ENCODE measurements at regions not wholly inside any gene's neighbourhood (a gene's known extent, or its start where the extent isn't known, plus 50 kb on each side); places are given as distances from the start of the nearest gene placed in this dataset.

- H3K4me3 ChIP-seq = no peak overlapping the region
- H3K27me3 ChIP-seq = no peaks in the 10 kb centered on the region
- no peaks in the 10 kb centered on the region for H3K9me3 ChIP-seq
- no peak overlapping the region for H3K27ac ChIP-seq
- no peak for DNase-seq (ENCODE audit: low spot score in 2 of 2)
- H3K36me3 ChIP-seq = no peaks in the 10 kb centered on the region
- 94% methylated on average over 3 of the region's 3 CpGs for WGBS
- H3K4me1 ChIP-seq = peaks cover 8% of the 10 kb centered on the region
- TF ChIP-seq CTCF (IDR thresholded peaks at IDR 0.05) (no peak), EP300 (IDR thresholded peaks at IDR 0.05) (no peak), POLR2AphosphoS5 (IDR thresholded peaks at IDR 0.05) (no peak), POLR2A (IDR thresholded peaks at IDR 0.05) (no peak)
These were observed 126.6 kb downstream of the FHDC1 start for GRCh38 chr4:153062652-153063168.

GRCh38 chr4:153063490-153063889, 127.4 kb downstream of the FHDC1 start:
- Histone ChIP-seq H3K4me3 (no peak overlapping the region), H3K4me1 (peaks cover 8% of the 10 kb centered on the region), H3K36me3 (no peaks in the 10 kb centered on the region), H3K27me3 (no peaks in the 10 kb centered on the region), H3K9me3 (no peaks in the 10 kb centered on the region), H3K27ac (no peak overlapping the region)
- DNase-seq (ENCODE audit: low spot score in 2 of 2) = no peak
- WGBS = 86% methylated on average over 4 of the region's 4 CpGs
- TF ChIP-seq CTCF (IDR thresholded peaks at IDR 0.05) (no peak), POLR2A (IDR thresholded peaks at IDR 0.05) (no peak), EP300 (IDR thresholded peaks at IDR 0.05) (no peak), POLR2AphosphoS5 (IDR thresholded peaks at IDR 0.05) (no peak)

- no peak for DNase-seq (ENCODE audit: low spot score in 2 of 2)
- TF ChIP-seq POLR2AphosphoS5 (IDR thresholded peaks at IDR 0.05) (no peak), CTCF (IDR thresholded peaks at IDR 0.05) (no peak)
- Histone ChIP-seq H3K9me3 (no peaks in the 10 kb centered on the region), H3K27ac (no peak overlapping the region), H3K36me3 (no peaks in the 10 kb centered on the region), H3K4me3 (no peak overlapping the region), H3K27me3 (no peaks in the 10 kb centered on the region), H3K4me1 (peaks cover 8% of the 10 kb centered on the region)
- WGBS = 63% methylated on average over 6 of the region's 13 CpGs
These were observed 128.4 kb downstream of the FHDC1 start for GRCh38 chr4:153064571-153064970.

- H3K27ac ChIP-seq = no peak overlapping the region
- H3K4me3 ChIP-seq = no peak overlapping the region
- 40% methylated on average over 9 of the region's 9 CpGs for WGBS
- no peaks in the 10 kb centered on the region for H3K27me3 ChIP-seq
- no peaks in the 10 kb centered on the region for H3K9me3 ChIP-seq
- no peak for DNase-seq (ENCODE audit: low spot score in 2 of 2)
- peaks cover 8% of the 10 kb centered on the region for H3K4me1 ChIP-seq
- no peaks in the 10 kb centered on the region for H3K36me3 ChIP-seq
- TF ChIP-seq EP300 (IDR thresholded peaks at IDR 0.05) (no peak), CTCF (IDR thresholded peaks at IDR 0.05) (no peak), POLR2A (IDR thresholded peaks at IDR 0.05) (no peak), POLR2AphosphoS5 (IDR thresholded peaks at IDR 0.05) (no peak)
These were observed 129.2 kb downstream of the FHDC1 start for GRCh38 chr4:153065276-153065675.

GRCh38 chr4:153067376-153067775, 131.3 kb downstream of the FHDC1 start:
- H3K27ac ChIP-seq = no peak overlapping the region
- TF ChIP-seq CTCF (IDR thresholded peaks at IDR 0.05) (no peak), EP300 (IDR thresholded peaks at IDR 0.05) (no peak), POLR2AphosphoS5 (IDR thresholded peaks at IDR 0.05) (no peak), POLR2A (IDR thresholded peaks at IDR 0.05) (no peak)
- H3K36me3 ChIP-seq = no peaks in the 10 kb centered on the region
- H3K27me3 ChIP-seq = no peaks in the 10 kb centered on the region
- no peak overlapping the region for H3K4me3 ChIP-seq
- WGBS = 64% methylated on average over 1 of the region's 1 CpG
- no peak for DNase-seq (ENCODE audit: low spot score in 2 of 2)
- peaks cover 8% of the 10 kb centered on the region for H3K4me1 ChIP-seq
- no peaks in the 10 kb centered on the region for H3K9me3 ChIP-seq

All from suprapubic skin (tissue), 4 donors.